Stimulated activated CD4-positive, alpha-beta T cell treated with anti-CD3 and anti-CD28 coated beads, Interleukin-1b, Interleukin-23, amount 100 ng/mL, for 24 hours (primary cell): ENCODE measurements at regions not wholly inside any gene's neighbourhood (a gene's known extent, or its start where the extent isn't known, plus 50 kb on each side); places are given as distances from the start of the nearest gene placed in this dataset.

Experiments used
- DNase-seq, 4 experiments: peaks; one replicate each; pipeline ENCODE4 v3.0.0-alpha.2; 2020; ENCODE audit warnings: low read depth in 4 of 4, low spot score in 1 of 4

- DNase-seq, result no peak
Observed at GRCh38 chrX:39718981-39719380, 378.8 kb downstream of the BCOR start.

DNA sequence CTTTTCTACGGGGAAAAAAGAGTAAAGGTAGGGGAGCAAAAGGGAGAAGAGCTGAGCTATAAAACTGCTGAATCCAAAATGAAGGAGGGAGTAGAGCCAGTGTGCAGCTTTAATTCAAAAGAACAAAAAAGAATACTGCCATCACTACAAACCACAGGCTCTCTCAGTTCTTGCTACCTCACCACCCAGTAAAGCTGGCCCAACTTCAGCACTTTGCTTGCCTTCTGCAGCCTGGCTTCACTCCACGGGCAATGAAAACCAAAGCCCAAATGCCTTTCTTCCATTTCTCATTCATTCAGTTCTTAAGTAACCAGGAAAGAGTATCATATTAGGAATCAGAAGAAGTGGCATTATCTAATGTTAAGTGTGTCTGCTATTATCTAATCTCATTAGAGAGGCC, 376.8 kb downstream of the BCOR start:
- DNase-seq, result no peak

DNA sequence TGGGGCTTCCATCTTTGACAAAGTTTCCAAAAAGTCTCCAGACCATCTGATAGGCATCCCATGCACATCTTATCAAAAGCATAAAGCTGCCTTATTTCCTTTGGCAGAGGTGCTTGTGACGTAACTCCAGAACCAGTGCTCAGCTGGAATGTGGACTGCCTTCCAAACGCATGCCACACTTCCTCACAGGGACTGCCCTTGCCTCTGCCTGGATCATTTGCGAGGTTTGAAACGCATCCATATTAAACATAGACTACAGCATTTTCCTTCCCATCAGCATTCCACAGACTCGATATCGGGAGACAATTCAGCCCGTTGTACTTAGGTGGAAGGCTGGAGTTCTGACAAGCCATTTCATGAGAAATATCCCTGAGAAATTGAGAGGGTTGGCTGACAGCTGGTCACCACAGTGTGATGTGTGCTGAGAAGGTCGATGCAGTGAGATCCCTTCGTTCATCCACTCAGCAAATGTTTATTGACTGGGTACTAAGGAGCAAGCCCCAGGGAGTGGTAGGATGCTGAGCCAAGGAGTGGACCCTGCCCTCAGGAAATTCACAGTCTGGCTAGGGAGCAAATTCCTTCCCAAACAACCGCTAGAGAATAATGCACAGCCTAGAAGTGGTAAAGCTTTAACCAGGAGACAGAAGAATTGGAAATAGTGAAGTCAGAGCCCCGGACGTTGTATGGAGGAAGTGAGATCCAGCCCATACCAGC, 376.0 kb downstream of the BCOR start:
- DNase-seq, result no peak

DNA sequence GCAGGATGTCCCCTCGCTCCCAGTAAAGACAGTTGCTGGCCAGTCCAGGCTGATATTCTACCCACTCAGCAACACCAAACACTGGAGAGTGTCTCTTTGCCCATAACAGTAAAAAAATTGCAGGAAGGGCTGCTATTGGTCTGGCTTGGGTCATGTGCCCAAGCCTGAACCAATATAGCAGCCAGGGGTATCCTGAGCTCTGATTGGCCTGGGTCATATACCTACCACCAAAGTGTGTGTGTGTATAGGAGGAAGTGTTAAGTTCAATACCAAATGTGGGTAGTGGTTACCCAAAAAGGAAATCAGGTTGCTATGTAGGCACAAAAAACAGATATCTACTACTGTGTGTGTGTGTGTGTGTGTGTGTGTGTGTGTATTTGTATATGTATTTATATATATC, 373.2 kb downstream of the BCOR start:
- no peak for DNase-seq

DNA sequence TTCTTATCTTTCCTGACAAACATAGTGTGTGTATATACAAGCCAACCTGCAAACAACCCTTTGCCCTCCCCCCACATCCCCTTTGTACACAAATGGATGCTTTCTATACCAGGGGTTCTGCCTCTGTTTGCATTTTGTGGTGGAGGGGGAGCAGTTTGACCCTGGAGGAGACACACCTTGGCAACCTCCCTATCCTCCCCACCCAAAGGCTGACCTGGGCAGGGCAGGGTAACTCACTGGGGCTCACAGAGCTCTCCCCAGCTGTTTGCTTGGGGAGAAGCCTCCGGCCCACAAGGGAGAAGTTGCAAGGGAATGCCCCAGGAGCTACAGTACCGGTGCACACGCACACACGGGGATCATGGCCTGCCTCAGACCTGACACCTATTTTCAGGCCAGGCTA, 372.6 kb downstream of the BCOR start:
- no peak for DNase-seq

GRCh38 chrX:39725928-39726619, 371.7 kb downstream of the BCOR start:
- no peak for DNase-seq

DNA sequence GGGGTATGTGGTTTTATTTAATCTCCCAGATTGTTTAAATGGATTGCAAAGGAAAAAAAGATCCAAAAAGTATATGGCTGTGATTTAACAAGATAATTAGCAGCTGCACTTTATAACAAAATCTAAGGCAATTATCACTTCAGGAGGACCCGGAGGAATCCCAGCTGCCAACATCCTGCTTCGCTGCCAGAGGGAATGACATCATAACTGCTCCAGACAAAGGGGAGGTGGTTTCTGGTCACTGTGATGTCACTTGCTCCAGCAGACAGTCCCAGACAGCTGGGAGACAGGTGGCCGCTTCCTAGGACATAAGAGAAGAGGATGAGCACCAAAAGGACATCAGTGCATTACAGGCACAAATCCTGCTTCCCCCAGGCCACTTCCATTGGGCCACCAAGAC, 371.0 kb downstream of the BCOR start:
- DNase-seq, result no peak

- no peak for DNase-seq
Observed at GRCh38 chrX:39728025-39728424, 369.7 kb downstream of the BCOR start.

DNA sequence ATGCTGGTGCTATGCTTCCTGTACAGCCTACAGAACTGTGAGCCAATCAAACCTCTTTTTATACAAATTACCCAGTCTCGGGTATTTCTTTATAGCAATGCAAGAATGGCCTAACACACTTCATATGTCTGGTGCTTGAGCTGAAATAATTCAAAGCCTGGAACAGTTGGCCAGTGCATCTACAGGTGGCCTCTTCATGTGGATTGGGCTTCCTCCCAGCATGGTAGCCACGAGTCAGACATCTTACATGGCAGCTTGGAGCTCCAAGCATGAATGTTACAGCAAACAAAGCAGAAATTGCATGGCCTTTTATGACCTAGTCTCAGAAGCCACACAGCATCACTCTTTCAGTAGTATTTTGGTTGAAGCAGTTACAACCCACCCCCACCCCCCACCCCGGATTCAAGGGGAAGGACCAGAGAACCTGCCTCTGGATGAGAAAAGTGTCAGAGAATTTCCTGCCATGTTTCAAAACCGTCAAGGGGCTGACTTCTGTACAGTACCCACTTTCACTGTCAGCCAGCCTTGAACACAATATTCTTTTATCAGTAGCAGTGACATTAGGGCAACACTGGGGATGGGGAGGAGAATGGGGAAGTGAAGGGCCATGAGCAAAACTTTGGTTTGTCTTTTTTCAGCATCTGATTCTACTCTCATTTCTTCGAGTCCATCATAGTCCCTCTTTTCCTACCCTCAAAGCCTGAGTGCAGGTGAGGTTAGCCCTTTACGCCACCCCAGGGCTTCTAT, 368.7 kb downstream of the BCOR start:
- no peak for DNase-seq

DNA sequence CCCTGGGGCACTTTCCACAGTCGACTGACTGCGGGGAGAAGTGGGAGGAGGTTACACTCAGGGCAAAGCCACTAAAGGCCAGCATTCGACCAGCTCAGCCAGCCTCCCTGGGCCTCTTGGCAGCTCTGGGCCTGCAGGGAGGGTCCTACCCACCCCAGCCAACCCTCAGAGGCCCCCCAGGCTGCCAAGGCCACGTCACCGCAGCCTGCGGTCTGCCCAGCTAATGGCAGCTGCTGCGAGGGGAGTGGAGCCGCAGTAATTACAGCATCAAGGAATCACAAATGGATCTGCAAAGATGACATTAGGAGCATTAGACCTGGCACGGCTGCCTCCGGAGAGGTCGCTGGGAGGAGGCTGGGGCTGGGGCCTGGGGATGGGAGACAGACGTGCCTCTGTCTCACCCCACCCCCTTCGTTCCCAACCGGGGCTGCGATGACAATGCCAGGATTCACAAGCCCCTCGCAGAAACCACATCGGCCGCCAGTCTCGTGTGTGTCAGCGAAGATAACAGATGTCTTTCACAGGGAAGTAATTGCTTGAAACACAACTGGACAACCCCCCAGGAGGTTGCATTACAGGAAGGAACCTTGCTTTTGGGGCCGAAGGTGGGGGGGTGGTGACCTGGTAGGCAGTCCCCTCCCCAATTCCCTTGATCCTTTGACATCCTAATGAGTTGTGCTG, 367.6 kb downstream of the BCOR start:
- no peak for DNase-seq

DNA sequence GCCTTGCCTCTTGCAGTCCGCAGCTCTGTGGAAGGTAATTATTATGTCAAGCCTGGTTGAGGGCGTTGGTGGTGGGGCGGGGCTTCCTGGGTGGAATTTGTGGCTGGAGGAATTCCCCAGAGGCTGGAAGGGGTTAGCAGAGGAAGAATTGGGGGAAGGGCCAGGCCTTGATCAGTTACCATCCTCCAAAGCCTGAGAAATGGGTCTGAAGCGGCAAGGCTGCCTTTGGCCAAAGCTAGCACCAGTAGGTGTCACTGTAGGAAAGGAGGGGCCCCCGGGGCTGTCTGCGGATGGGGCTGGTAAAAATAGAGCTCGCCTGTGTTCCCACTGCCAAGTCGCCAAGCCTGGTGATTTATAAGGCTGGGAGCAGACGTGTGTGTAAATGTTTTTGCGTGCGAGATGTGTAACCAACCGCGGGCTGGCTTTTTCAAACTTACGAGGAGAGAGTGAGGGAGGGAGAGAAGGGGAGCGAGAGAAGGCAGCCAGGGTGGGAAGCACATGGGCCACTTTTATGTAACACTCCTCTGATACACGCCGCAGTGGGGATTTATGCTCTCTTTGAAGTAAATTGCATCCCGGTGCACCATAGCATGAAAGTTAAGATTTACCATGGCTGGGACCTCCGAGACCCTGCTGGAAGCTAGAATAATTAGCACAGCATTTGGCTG, 367.0 kb downstream of the BCOR start:
- DNase-seq, result peak; percentile 11 to 42 (median 24)

DNA sequence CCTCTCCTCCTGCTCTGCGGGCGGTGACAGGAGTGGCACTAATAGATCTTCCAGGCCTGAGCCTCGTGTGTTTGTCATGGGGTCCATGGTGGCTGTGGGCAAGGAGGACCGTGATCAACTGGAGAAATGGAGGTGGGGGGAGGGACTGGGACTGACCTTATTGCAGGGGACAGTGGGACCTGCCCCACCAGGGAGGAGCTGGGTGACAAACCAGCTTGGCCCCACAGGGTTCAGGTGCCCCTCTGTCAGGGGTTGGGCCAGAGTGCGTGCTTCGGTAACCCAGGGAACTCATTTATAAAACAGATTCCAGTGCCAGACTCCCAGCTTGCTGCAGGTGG, 366.5 kb downstream of the BCOR start:
- DNase-seq, result no peak

DNA sequence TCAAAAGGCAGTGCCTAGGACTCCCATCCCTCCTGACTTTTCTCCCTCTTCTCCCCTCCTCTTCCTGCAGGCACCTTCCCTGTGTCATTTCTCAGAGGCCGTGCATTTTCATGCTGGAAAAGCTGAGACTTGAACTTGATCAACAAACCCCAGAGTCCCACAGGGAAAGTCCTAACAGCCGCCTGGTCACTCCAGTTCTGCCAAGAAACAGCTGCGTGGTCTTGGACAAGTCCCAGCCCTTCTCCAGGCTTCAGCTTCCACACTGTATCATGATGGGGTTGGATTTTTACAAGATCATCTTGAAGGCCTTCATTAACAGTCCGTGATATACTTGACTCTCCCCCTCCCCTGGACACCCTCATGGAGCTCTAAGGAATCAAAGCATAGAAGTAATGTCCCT, 366.0 kb downstream of the BCOR start:
- no peak for DNase-seq

DNA sequence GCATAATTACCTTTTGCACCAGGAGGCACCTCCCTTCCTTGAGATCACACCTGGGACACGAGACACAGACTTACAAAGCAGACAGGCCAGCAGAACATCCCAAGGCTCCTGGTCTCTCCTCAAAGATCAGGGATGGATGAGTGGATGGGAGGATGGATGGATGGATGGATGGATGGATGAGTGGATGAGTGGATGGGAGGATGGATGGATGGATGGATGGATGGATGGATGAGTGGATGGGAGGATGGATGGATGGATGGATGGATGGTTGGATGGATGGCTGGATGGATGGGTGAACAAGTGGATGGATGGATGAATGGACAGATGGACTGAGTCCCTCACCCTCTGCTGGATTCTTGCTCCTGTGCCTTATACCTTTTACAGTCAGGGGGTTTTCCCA, 364.0 kb downstream of the BCOR start:
- DNase-seq, result no peak

GRCh38 chrX:39734174-39734776, 363.5 kb downstream of the BCOR start:
- DNase-seq, result no peak

- DNase-seq, result no peak
Observed at GRCh38 chrX:39736216-39737211, 361.2 kb downstream of the BCOR start.

DNA sequence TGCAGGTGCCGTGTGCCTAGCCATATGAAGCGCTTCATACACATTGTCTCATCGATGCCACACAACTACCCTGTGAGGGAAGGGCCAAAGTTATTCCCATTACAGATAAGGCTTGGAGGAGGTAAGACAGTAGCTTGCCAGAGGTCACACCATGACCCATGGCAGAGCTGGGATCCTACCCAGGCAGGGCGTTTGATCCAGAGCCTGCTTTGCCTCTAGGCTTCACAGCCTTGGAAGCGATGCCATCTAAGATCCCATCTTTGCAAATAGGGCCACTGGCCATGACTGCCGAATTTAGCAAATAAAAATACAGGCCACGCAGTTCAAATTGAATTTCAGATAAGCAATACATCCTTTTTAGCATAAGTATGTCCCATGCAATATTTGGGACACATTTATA, 358.2 kb downstream of the BCOR start:
- DNase-seq, result no peak

DNA sequence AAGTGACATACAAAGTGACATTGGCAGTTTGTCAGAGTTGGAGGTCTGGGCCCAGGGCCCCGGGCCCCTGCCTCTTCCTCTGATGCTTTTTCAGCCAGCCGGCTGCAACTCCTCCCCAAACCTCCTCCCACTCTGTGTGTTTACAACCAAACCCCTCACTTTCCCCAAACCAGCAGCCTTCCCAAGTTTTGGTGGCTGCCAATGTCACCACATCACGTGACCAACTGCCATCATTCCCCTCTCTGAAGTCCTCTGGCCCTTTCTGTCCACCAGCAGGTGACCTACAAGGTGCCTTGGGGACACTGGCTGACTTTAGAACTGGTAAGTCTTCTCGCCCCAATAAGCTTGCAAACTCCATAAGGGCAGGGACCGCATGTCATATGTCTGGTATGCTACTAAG, 357.7 kb downstream of the BCOR start:
- DNase-seq, result no peak

GRCh38 chrX:39741904-39742303, 355.9 kb downstream of the BCOR start:
- no peak for DNase-seq

GRCh38 chrX:39745818-39746217, 351.9 kb downstream of the BCOR start:
- no peak for DNase-seq
